SK-N-SH (cell line): ENCODE measurements at regions not wholly inside any gene's neighbourhood (a gene's known extent, or its start where the extent isn't known, plus 50 kb on each side); places are given as distances from the start of the nearest gene placed in this dataset.

Experiments used
- CTCF ChIA-PET: fragments of 300-600, 350-600 bp; formaldehyde crosslinking; extraction: SDS; loops from one replicate; lab custom pipeline; 2021; lab: Yijun Ruan, JAX
- POLR2A ChIA-PET: fragments of 350-600 bp; sonication (Branson Sonifier 250); formaldehyde crosslinking; extraction: SDS; loops from one replicate; lab custom pipeline; 2020; ENCODE audit warnings: antibody characterized with exemption, inconsistent platforms; lab: Yijun Ruan, JAX
- DNase-seq: peaks from one replicate; pipeline ENCODE4 v3.0.0; 2012
- H2AFZ ChIP-seq: fragments of 200-600 bp; sonication (generic); 2 replicates; pipeline ENCODE4 v1.8.1; 2016; ENCODE audit warnings: antibody characterized with exemption, mild to moderate bottlenecking, low read depth
- H3F3A ChIP-seq: fragments of 200-600 bp; sonication (generic); replicated peaks from 2 replicates; pipeline ENCODE3; 2016; ENCODE audit warnings: antibody characterized with exemption, mild to moderate bottlenecking; ENCODE audit not compliant: insufficient read depth
- H3K27ac ChIP-seq, 2 experiments: fragments of 200-500 bp in 1 of 2; fragments of 200-600 bp in 1 of 2; sonication (Bioruptor generic) in 1 of 2; sonication (generic), shearing (Covaris generic) in 1 of 2; 2 replicates each; pipeline versions ENCODE4 v1.5.1 to v1.6.1; 2014 to 2016; ENCODE audit warnings: low read depth in 2 of 2, inconsistent platforms in 1 of 2, low read length in 1 of 2, mild to moderate bottlenecking in 1 of 2, mixed read lengths in 1 of 2
- H3K27me3 ChIP-seq: fragments of 200-600 bp; sonication (generic), shearing (Covaris generic); 2 replicates; pipeline ENCODE4 v1.6.1; 2016; ENCODE audit warnings: mixed run types; ENCODE audit not compliant: insufficient read depth
- H3K36me3 ChIP-seq, 2 experiments: fragments of 200-500 bp in 1 of 2; fragments of 200-600 bp in 1 of 2; sonication (Bioruptor generic) in 1 of 2; sonication (generic) in 1 of 2; replicated peaks in 1 of 2; 2 replicates each; pipeline versions ENCODE3 to v1.5.1; 2014 to 2016; ENCODE audit warnings: low read length in 1 of 2, mild to moderate bottlenecking in 1 of 2; ENCODE audit not compliant: insufficient read depth in 2 of 2, control insufficient read depth in 1 of 2
- H3K4me1 ChIP-seq, 2 experiments: fragments of 200-500 bp in 1 of 2; fragments of 200-600 bp in 1 of 2; sonication (Bioruptor generic) in 1 of 2; sonication (generic), shearing (Covaris generic) in 1 of 2; 2 replicates each; pipeline versions ENCODE4 v1.5.1 to v1.6.1; 2014 to 2016; ENCODE audit warnings: low read depth in 1 of 2, low read length in 1 of 2, mixed run types in 1 of 2; ENCODE audit not compliant: insufficient read depth in 2 of 2, control insufficient read depth in 1 of 2
- H3K4me2 ChIP-seq: fragments of 200-600 bp; sonication (generic), shearing (Covaris generic); 2 replicates; pipeline ENCODE4 v1.6.1; 2017; ENCODE audit warnings: mixed run types
- H3K4me3 ChIP-seq, 2 experiments: fragments of 200-500 bp in 1 of 2; fragments of 200-600 bp in 1 of 2; sonication (Bioruptor generic) in 1 of 2; sonication (generic), shearing (Covaris generic) in 1 of 2; 2 replicates each; pipeline versions ENCODE4 v1.5.1 to v1.8.1; 2014 to 2016; ENCODE audit warnings: low read depth in 2 of 2, inconsistent platforms in 1 of 2, low read length in 1 of 2, mild to moderate bottlenecking in 1 of 2, mixed read lengths in 1 of 2, moderate library complexity in 1 of 2
- H3K79me2 ChIP-seq: fragments of 200-600 bp; sonication (generic); 2 replicates; pipeline ENCODE4 v1.8.1; 2017; ENCODE audit warnings: mild to moderate bottlenecking; ENCODE audit not compliant: insufficient read depth
- H3K9ac ChIP-seq: fragments of 200-600 bp; sonication (generic); 2 replicates; pipeline ENCODE4 v1.6.1; 2017; ENCODE audit warnings: mixed run types
- H3K9me2 ChIP-seq: fragments of 200-600 bp; sonication (generic); 2 replicates; pipeline ENCODE4 v1.6.1; 2017; ENCODE audit warnings: mixed run types
- H3K9me3 ChIP-seq: fragments of 200-600 bp; sonication (generic); 2 replicates; pipeline ENCODE4 v1.6.1; 2017; ENCODE audit warnings: mixed run types, mild to moderate bottlenecking, moderate library complexity
- H4K20me1 ChIP-seq: fragments of 200-600 bp; sonication (generic); 2 replicates; pipeline ENCODE4 v1.6.1; 2017; ENCODE audit warnings: mild to moderate bottlenecking, mixed run types; ENCODE audit not compliant: insufficient read depth
- FOSL2 ChIP-seq: IDR thresholded peaks from 2 replicates; pipeline ENCODE4 v1.4.0; 2012; ENCODE audit warnings: low read depth, mild to moderate bottlenecking, moderate library complexity, borderline replicate concordance
- FOXJ3 ChIP-seq: sonication (generic); formaldehyde crosslinking; IDR thresholded peaks from 2 replicates; pipeline ENCODE4 v1.5.1; 2020; ENCODE audit warnings: mild to moderate bottlenecking, missing genetic modification reagents
- GATA2 ChIP-seq: sonication (generic); formaldehyde crosslinking; IDR thresholded peaks from 2 replicates; pipeline ENCODE4 v1.5.0; 2020; ENCODE audit warnings: mild to moderate bottlenecking, missing genetic modification reagents
- JUND ChIP-seq: IDR thresholded peaks from 2 replicates; pipeline ENCODE4 v1.4.0; 2012
- MEF2A ChIP-seq: IDR thresholded peaks from 2 replicates; pipeline ENCODE4 v1.4.0; 2012; ENCODE audit warnings: low read depth, borderline replicate concordance
- NFIC ChIP-seq: IDR thresholded peaks from 2 replicates; pipeline ENCODE4 v1.4.0; 2012; ENCODE audit warnings: borderline replicate concordance
- NRF1 ChIP-seq: IDR thresholded peaks from 2 replicates; pipeline ENCODE4 v1.6.1; 2012; ENCODE audit warnings: low read depth, mild to moderate bottlenecking, low read length
- PBX3 ChIP-seq: IDR thresholded peaks from 2 replicates; pipeline ENCODE4; 2012
- RAD21 ChIP-seq: IDR thresholded peaks from 2 replicates; pipeline ENCODE4 v1.6.1; 2012; ENCODE audit warnings: mild to moderate bottlenecking, low read length
- RCOR1 ChIP-seq: fragments of 150-350 bp; IDR thresholded peaks from 2 replicates; pipeline ENCODE4 v1.6.1; 2017; ENCODE audit warnings: antibody characterized with exemption, low read length
- RXRA ChIP-seq: IDR thresholded peaks from 2 replicates; pipeline ENCODE4 v1.4.0; 2012; ENCODE audit warnings: low read depth, mild to moderate bottlenecking, borderline replicate concordance
- SIN3A ChIP-seq: IDR thresholded peaks from 2 replicates; pipeline ENCODE4 v1.6.1; 2012; ENCODE audit warnings: low read depth, mild to moderate bottlenecking, low read length, moderate library complexity, borderline replicate concordance
- SMC3 ChIP-seq: IDR thresholded peaks from 2 replicates; pipeline ENCODE4 v1.6.1; 2012; ENCODE audit warnings: low read depth, low read length, improper control_type of control experiment
- TAF1 ChIP-seq: IDR thresholded peaks from 2 replicates; pipeline ENCODE4 v1.6.1; 2012; ENCODE audit warnings: low read depth, mild to moderate bottlenecking, low read length, moderate library complexity, borderline replicate concordance
- USF2 ChIP-seq: fragments of 150-350 bp; IDR thresholded peaks from 2 replicates; pipeline ENCODE4 v1.6.1; 2017; ENCODE audit warnings: antibody characterized with exemption, low read length, low read depth, borderline replicate concordance
- YY1 ChIP-seq: IDR thresholded peaks from 2 replicates; pipeline ENCODE4 v1.4.0; 2012; ENCODE audit warnings: low read depth, mild to moderate bottlenecking
- ZBTB33 ChIP-seq: IDR thresholded peaks from 2 replicates; pipeline ENCODE4 v1.4.0; 2012; ENCODE audit warnings: low read depth, borderline replicate concordance
- WGBS: methylation state at CpG from one replicate; pipeline ENCODE4 v1.1.6; 2017; ENCODE audit warnings: low lambda C conversion rate; 5-methylcytosine and 5-hydroxymethylcytosine counted together
- TF ChIP-seq, protein P1 (sequence below): IDR thresholded peaks from 2 replicates; pipeline ENCODE4 v1.4.0; 2012; ENCODE audit warnings: low read depth

DNA sequence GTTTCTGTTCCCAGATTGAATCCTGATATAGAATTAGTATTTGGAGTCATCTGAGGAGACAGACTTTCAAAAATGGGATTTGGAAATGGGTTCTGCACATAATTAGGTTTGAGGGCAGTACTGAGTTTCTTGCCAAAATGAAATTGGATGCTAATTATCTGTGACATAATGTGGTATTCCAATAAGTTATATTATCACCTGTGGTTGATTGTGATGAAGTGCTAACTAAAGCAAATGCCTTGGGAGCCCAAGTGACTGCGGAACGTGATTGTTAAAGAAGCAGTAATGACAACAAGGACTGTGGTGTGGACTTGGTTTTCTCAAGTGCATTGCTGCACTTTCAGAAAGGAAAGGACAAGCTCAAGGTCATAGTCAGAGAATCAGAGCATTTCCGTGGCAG is 337.0 kb downstream of the IPO8 start:
- Histone ChIP-seq H4K20me1 (no peaks in the 10 kb centered on the region), H3K9ac (no peak overlapping the region), H3K4me1 (no peaks in the 10 kb centered on the region), H3K36me3 (no peaks in the 10 kb centered on the region), H3K9me3 (no peaks in the 10 kb centered on the region), H3K4me2 (no peak overlapping the region), H3K79me2 (no peaks in the 10 kb centered on the region), H3F3A (no peaks in the 10 kb centered on the region), H3K9me2 (no peaks in the 10 kb centered on the region), H3K27me3 (no peaks in the 10 kb centered on the region), H3K27ac (no peak overlapping the region), H3K4me3 (no peak overlapping the region), H2AFZ (no peak overlapping the region)
- ChIA-PET POLR2A (no interaction called here), CTCF (interaction anchor here (1.2 kb wide), 1 partner anchor 12 kb away, joined by 3 read pairs; no protein-coding TSS in a partner anchor)
- 52% methylated on average over 3 of the region's 3 CpGs for WGBS
- no peak for DNase-seq
- TF ChIP-seq FOXJ3 (CRISPR knock-in tag) (no peak), MEF2A (no peak), RAD21 (no peak), NRF1 (no peak), SIN3A (no peak)

DNA sequence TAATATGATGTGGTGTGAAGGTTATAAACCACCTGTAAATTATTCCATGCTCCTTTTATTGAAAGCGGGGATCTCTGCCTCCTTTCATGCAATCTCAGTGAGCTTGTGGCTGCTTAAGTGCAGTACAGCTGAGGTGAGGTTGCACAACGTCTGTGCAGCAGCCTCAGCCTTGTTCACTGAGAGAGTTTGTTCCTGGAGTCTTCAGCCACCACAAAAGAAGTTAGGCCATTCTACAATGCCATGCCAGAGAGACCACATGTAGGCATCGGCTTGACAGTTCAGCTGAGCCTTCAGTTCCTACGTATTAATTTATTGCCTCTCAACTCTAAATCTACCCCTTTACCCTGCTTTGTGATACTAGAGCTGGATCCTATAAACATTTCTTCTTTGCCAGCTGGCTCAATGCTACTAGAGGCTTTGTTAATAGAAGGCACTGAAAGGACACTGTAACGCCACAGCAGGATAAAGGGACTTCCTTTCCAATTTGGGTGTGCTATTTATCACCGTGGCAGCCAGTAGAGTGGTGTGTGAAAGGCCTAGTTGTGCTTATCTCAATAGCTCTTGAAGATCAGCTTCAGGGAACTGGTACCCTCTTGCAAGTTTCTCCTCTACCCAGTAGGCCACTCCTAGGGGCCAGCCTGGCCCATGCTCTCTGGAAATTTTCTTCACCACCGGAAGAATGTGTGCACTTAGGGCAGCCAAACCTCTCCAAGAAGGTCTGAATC is 337.7 kb downstream of the IPO8 start:
- WGBS = 34% methylated on average over 7 of the region's 7 CpGs
- Histone ChIP-seq H3K27me3 (no peaks in the 10 kb centered on the region), H3K9ac (no peak overlapping the region), H4K20me1 (no peaks in the 10 kb centered on the region), H3K4me3 (no peak overlapping the region), H3K79me2 (no peaks in the 10 kb centered on the region), H2AFZ (no peak overlapping the region), H3K27ac (no peak overlapping the region), H3K4me2 (no peak overlapping the region), H3K36me3 (no peaks in the 10 kb centered on the region), H3K9me3 (no peaks in the 10 kb centered on the region), H3K4me1 (no peaks in the 10 kb centered on the region), H3F3A (no peaks in the 10 kb centered on the region), H3K9me2 (no peaks in the 10 kb centered on the region)
- ChIA-PET POLR2A (no interaction called here), CTCF (interaction anchor here (0.5 to 1.2 kb wide), 3 partner anchors 13 to 627 kb away, joined by 3 read pairs; no protein-coding TSS in a partner anchor)
- DNase-seq = no peak
- TF ChIP-seq SIN3A (no peak), NFIC (no peak), TAF1 (no peak), FOSL2 (no peak), RAD21 (no peak), SMC3 (no peak), YY1 (no peak), JUND (no peak), FOXJ3 (CRISPR knock-in tag) (no peak), RXRA (no peak), ZBTB33 (no peak), USF2 (no peak), PBX3 (no peak), GATA2 (no peak), RCOR1 (no peak)
- TF ChIP-seq, protein P1, sequence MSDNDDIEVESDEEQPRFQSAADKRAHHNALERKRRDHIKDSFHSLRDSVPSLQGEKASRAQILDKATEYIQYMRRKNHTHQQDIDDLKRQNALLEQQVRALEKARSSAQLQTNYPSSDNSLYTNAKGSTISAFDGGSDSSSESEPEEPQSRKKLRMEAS = no peak
